ENCODE measurements at regions not wholly inside any gene's neighbourhood (a gene's known extent, or its start where the extent isn't known, plus 50 kb on each side); places are given as distances from the start of the nearest gene placed in this dataset.

DNA sequence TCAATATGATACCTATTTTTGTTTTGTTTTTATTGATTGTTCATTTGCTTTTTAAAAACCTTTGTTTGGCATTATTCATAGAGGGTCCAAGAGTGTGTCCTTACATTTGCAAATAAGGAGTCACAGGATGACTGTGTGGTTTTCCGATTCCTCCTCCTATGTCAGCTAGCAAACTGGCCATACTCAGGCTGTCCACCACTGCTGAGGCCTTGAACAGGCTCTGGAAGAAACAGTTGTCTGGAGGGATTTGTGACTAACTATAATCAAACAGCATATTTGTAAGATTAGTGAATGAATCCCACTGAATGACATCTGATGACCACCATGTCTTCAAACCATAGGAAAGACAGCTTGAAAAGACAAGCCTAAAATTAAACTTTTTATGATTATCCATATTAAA lies 423.4 kb upstream of the ATP11B start:
- TF ChIP-seq EZH2 (IDR thresholded peaks at IDR 0.05; ENCODE audit: low read depth) = no peak
- TF ChIP-seq, protein P1, sequence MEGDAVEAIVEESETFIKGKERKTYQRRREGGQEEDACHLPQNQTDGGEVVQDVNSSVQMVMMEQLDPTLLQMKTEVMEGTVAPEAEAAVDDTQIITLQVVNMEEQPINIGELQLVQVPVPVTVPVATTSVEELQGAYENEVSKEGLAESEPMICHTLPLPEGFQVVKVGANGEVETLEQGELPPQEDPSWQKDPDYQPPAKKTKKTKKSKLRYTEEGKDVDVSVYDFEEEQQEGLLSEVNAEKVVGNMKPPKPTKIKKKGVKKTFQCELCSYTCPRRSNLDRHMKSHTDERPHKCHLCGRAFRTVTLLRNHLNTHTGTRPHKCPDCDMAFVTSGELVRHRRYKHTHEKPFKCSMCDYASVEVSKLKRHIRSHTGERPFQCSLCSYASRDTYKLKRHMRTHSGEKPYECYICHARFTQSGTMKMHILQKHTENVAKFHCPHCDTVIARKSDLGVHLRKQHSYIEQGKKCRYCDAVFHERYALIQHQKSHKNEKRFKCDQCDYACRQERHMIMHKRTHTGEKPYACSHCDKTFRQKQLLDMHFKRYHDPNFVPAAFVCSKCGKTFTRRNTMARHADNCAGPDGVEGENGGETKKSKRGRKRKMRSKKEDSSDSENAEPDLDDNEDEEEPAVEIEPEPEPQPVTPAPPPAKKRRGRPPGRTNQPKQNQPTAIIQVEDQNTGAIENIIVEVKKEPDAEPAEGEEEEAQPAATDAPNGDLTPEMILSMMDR (conservative IDR thresholded peaks at IDR 0.05) = no peak

Data from PC-9 (cell line).